Left ventricle myocardium inferior (tissue), 1 donor: ENCODE measurements at regions not wholly inside any gene's neighbourhood (a gene's known extent, or its start where the extent isn't known, plus 50 kb on each side); places are given as distances from the start of the nearest gene placed in this dataset.

ENCODE experiments used
- DNase-seq: peaks from one replicate; pipeline ENCODE4 v3.0.0-alpha.2; 2020
- H3K27ac ChIP-seq: fragments of 200-600 bp; replicated peaks from 2 replicates; pipeline ENCODE4 v1.8.0; 2021
- H3K27me3 ChIP-seq: fragments of 200-600 bp; 2 replicates; pipeline ENCODE4 v1.8.0; 2021; ENCODE audit warnings: low read depth
- H3K36me3 ChIP-seq: fragments of 200-600 bp; 2 replicates; pipeline ENCODE4 v1.8.0; 2021
- H3K4me1 ChIP-seq: fragments of 200-600 bp; 2 replicates; pipeline ENCODE4 v1.8.0; 2021
- H3K4me3 ChIP-seq: fragments of 200-600 bp; 2 replicates; pipeline ENCODE4 v1.8.0; 2021; ENCODE audit warnings: mild to moderate bottlenecking, moderate library complexity
- H3K9me3 ChIP-seq: fragments of 200-600 bp; replicated peaks from 2 replicates; pipeline ENCODE4 v1.8.0; 2021
- intact Hi-C: fragments of 100-400 bp; cut with micrococcal nuclease; formaldehyde crosslinking; loops from one replicate; pipeline ENCODE4 v1.11.0; 2022
- TF ChIP-seq, protein P1 (sequence below): fragments of 200-600 bp; IDR thresholded peaks from 2 replicates; pipeline ENCODE4 v1.8.0; 2021; ENCODE audit warnings: antibody characterized with exemption, mild to moderate bottlenecking, borderline replicate concordance
- donor health status: DM: no; HTN: yes; CAD: no; lungs with severe emphysema.

DNA sequence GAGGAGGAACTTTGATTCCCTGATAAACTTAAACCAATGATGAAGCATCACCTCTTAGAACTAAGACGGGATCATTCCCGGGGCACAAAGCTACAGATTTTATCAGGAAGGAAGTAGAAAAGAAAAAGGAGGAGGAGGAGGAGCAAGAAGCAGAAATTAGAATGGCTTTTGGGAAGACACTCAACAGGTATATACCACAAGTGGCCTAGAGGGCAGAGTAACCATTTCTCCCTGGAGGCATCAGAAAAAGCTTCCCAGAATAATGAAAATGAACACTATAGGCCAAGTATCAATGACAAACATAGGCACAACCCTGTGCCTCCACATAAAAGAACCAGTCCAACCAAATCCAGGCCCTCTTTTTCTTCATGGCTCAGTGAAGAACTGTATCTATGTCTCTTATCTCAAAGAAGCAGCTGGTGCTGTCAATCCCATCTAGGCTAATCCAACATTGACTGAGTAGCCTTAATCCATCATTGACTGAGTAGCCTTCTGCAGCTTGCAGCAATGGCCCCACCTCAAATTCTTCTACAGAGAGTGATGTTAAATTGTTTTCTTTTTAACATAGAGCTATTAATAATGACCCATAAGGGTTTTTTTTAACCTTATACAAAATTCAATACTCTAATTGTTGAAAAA lies 178.8 kb upstream of the KIF2A start:
- intact Hi-C loops: no loop called here
- H3K36me3 ChIP-seq: no peaks in the 10 kb centered on the region
- DNase-seq: no peak
- no peaks in the 10 kb centered on the region for H3K4me1 ChIP-seq
- no peak overlapping the region for H3K4me3 ChIP-seq
- H3K27ac ChIP-seq: no peak overlapping the region
- no peaks in the 10 kb centered on the region for H3K9me3 ChIP-seq
- H3K27me3 ChIP-seq: no peaks in the 10 kb centered on the region
- TF ChIP-seq, protein P1, sequence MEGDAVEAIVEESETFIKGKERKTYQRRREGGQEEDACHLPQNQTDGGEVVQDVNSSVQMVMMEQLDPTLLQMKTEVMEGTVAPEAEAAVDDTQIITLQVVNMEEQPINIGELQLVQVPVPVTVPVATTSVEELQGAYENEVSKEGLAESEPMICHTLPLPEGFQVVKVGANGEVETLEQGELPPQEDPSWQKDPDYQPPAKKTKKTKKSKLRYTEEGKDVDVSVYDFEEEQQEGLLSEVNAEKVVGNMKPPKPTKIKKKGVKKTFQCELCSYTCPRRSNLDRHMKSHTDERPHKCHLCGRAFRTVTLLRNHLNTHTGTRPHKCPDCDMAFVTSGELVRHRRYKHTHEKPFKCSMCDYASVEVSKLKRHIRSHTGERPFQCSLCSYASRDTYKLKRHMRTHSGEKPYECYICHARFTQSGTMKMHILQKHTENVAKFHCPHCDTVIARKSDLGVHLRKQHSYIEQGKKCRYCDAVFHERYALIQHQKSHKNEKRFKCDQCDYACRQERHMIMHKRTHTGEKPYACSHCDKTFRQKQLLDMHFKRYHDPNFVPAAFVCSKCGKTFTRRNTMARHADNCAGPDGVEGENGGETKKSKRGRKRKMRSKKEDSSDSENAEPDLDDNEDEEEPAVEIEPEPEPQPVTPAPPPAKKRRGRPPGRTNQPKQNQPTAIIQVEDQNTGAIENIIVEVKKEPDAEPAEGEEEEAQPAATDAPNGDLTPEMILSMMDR: no peak

DNA sequence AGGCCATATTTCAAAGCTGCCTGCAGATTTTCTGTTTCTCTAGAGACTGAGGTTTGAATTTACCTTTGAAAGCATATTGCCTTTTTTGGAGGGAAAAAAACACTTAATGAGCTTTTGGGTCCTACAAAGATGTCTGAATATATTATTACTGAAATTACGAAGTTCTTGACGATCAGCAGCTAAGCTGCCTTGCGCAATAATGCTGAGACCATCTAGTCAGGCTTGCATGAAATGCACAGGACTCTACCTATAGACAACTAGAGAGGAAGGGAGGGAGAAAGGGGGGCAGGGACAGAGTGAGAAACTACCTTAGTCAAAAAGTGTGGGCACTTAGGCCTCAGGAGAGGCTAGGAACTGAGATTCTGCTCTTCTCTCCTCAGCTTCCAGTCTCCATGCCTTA lies 175.9 kb upstream of the KIF2A start:
- H3K4me3 ChIP-seq: no peak overlapping the region
- no peaks in the 10 kb centered on the region for H3K9me3 ChIP-seq
- no peaks in the 10 kb centered on the region for H3K4me1 ChIP-seq
- TF ChIP-seq, protein P1: no peak
- intact Hi-C loops: no loop called here
- peaks cover 4% of the 10 kb centered on the region for H3K27me3 ChIP-seq
- H3K27ac ChIP-seq: no peak overlapping the region
- no peak for DNase-seq
- no peaks in the 10 kb centered on the region for H3K36me3 ChIP-seq

DNA sequence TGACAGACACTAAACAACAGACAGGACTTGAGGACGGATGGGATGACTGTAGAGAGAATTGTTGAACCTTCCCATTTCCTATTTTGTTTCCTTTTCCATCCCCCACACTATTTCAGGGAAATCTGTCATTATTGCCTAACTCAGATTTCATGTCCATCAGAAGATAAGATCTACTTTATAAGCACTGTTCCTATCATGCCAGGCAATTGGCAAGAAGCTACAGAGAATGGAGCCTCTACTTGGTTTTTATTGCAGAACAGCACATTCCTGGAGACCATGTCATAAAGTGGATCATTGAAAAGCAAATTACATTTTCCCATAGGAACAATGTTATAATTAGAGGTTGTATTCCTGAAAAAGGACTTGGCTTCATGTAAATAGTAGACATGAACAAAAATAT lies 173.7 kb upstream of the KIF2A start:
- no peak overlapping the region for H3K27ac ChIP-seq
- H3K36me3 ChIP-seq: no peaks in the 10 kb centered on the region
- no peaks in the 10 kb centered on the region for H3K9me3 ChIP-seq
- no peak overlapping the region for H3K4me3 ChIP-seq
- TF ChIP-seq, protein P1: no peak
- intact Hi-C loops: no loop called here
- peaks cover 4% of the 10 kb centered on the region for H3K27me3 ChIP-seq
- H3K4me1 ChIP-seq: no peaks in the 10 kb centered on the region
- DNase-seq: no peak

DNA sequence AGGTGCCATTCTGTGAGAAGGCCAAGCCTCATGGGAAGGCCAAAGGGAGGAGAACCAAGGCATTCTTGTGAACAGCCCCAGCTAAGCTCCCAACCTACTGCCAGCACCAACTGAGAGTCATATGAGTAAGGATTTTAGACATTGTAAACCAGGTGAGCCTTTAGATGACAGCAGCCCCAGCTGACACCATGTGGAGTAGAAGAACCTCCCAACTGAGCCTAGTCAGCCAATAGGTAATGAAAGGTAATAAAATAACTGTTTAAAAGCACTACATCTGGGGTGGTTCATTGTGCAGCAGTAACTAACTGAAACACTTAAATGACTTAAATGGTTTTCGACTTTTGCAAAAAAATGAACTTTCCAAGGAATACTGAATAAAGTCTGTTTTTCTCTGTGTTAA lies 172.6 kb upstream of the KIF2A start:
- H3K36me3 ChIP-seq: no peaks in the 10 kb centered on the region
- TF ChIP-seq, protein P1: no peak
- no peaks in the 10 kb centered on the region for H3K4me1 ChIP-seq
- peaks cover 10% of the 10 kb centered on the region for H3K27me3 ChIP-seq
- no peak overlapping the region for H3K27ac ChIP-seq
- no peaks in the 10 kb centered on the region for H3K9me3 ChIP-seq
- intact Hi-C loops: no loop called here
- H3K4me3 ChIP-seq: no peak overlapping the region
- DNase-seq: no peak

DNA sequence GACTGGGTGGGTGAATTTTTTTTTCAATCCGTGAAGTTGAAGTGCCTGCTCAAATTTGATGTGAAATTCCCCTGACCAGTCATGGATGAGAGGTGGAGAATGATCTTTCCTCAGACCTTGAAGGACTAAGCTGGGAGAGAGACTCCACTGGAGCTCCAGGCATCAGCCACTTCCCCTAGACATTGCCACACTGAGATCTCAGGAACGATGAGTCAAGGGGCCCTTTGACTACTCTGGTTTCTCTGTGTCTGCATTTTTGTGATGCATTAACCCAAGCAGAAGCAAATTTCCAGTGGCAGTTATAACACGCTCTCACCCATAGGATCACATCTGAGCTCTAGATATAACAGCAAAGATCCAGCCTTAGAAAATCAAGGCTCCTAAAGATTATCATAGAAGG lies 171.2 kb upstream of the KIF2A start:
- TF ChIP-seq, protein P1: no peak
- Histone ChIP-seq H3K4me1 (no peaks in the 10 kb centered on the region), H3K9me3 (no peaks in the 10 kb centered on the region), H3K27ac (no peak overlapping the region), H3K4me3 (no peak overlapping the region), H3K36me3 (no peaks in the 10 kb centered on the region), H3K27me3 (peaks cover 22% of the 10 kb centered on the region)
- DNase-seq: no peak
- intact Hi-C loops: no loop called here
